Breast epithelium (tissue), 3 donors: ENCODE measurements at regions not wholly inside any gene's neighbourhood (a gene's known extent, or its start where the extent isn't known, plus 50 kb on each side); places are given as distances from the start of the nearest gene placed in this dataset.

Experiments used
- POLR2A ChIP-seq: fragments of 450-650 bp; IDR thresholded peaks from one replicate; pipeline ENCODE4 v1.6.1; 2016; ENCODE audit warnings: antibody characterized with exemption, mild to moderate bottlenecking, moderate library complexity
- TF ChIP-seq, protein P1 (sequence below), 3 donors: fragments of 450-650 bp; IDR thresholded peaks; one replicate each; pipeline ENCODE4 v1.5.1; 2016 to 2017; ENCODE audit warnings: antibody characterized with exemption in 3 of 3, mild to moderate bottlenecking in 3 of 3, moderate library complexity in 3 of 3

DNA sequence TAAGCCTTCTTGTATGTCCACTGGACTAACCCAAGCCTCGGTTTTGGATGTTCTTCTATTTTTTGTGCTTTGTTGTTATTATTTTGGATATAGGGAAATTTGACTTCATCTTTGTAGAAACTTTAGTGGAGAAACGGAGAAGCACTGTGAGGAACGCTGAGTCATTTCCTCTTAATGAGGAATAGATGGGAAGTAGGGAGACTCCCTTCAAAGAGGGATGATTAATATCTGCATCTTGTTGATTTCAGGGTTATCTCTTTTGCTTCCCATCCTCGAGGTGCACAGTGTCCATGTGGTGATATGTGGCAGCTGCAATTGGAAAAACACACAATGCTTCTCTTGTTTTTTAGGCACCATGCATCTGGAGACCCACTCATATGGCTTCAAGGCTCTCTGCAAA is 1147.9 kb downstream of the NLGN4X start:
- TF ChIP-seq, protein P1, sequence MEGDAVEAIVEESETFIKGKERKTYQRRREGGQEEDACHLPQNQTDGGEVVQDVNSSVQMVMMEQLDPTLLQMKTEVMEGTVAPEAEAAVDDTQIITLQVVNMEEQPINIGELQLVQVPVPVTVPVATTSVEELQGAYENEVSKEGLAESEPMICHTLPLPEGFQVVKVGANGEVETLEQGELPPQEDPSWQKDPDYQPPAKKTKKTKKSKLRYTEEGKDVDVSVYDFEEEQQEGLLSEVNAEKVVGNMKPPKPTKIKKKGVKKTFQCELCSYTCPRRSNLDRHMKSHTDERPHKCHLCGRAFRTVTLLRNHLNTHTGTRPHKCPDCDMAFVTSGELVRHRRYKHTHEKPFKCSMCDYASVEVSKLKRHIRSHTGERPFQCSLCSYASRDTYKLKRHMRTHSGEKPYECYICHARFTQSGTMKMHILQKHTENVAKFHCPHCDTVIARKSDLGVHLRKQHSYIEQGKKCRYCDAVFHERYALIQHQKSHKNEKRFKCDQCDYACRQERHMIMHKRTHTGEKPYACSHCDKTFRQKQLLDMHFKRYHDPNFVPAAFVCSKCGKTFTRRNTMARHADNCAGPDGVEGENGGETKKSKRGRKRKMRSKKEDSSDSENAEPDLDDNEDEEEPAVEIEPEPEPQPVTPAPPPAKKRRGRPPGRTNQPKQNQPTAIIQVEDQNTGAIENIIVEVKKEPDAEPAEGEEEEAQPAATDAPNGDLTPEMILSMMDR (IDR thresholded peaks at IDR 0.05): no peak
- no peak for TF ChIP-seq POLR2A
